ENCODE measurements at regions not wholly inside any gene's neighbourhood (a gene's known extent, or its start where the extent isn't known, plus 50 kb on each side); places are given as distances from the start of the nearest gene placed in this dataset.
"Not testable (repeated sequence)": the region's sequence is repeated elsewhere in the genome, so short reads cannot be mapped to it uniquely, and the experiment has no call there.

GRCh38 chr14:89564989-89565388 lies 148.0 kb upstream of the FOXN3 start:
- DNase-seq, result no peak

- no peak for DNase-seq
Observed at GRCh38 chr14:89564286-89564957, 147.4 kb upstream of the FOXN3 start.

- DNase-seq, result no peak
Observed at GRCh38 chr14:89563471-89563870, 146.4 kb upstream of the FOXN3 start.

GRCh38 chr14:89551955-89552354 lies 134.9 kb upstream of the FOXN3 start:
- no peak for DNase-seq

- no peak for DNase-seq
Observed at GRCh38 chr14:89551432-89551831, 134.4 kb upstream of the FOXN3 start.

- no peak for DNase-seq
Observed at GRCh38 chr14:89550821-89551220, 133.8 kb upstream of the FOXN3 start.

- no peak for DNase-seq
Observed at GRCh38 chr14:89549381-89550125, 132.5 kb upstream of the FOXN3 start.

GRCh38 chr14:89547047-89547446 lies 130.0 kb upstream of the FOXN3 start:
- DNase-seq, result not testable (repeated sequence)

- DNase-seq, result no peak
Observed at GRCh38 chr14:89544636-89545301, 127.7 kb upstream of the FOXN3 start.

- no peak for DNase-seq
Observed at GRCh38 chr14:89543425-89543790, 126.4 kb upstream of the FOXN3 start.

- DNase-seq, result no peak
Observed at GRCh38 chr14:89542786-89543424, 125.9 kb upstream of the FOXN3 start.

GRCh38 chr14:89540830-89541470 lies 123.9 kb upstream of the FOXN3 start:
- DNase-seq, result no peak

- DNase-seq, result no peak
Observed at GRCh38 chr14:89540009-89540829, 123.2 kb upstream of the FOXN3 start.

GRCh38 chr14:89537911-89538310 lies 120.9 kb upstream of the FOXN3 start:
- DNase-seq, result no peak

- DNase-seq, result no peak
Observed at GRCh38 chr14:89534902-89535685, 118.1 kb upstream of the FOXN3 start.

- DNase-seq, result no peak
Observed at GRCh38 chr14:89533766-89534165, 116.7 kb upstream of the FOXN3 start.

GRCh38 chr14:89533136-89533535 lies 116.1 kb upstream of the FOXN3 start:
- no peak for DNase-seq

- DNase-seq, result no peak
Observed at GRCh38 chr14:89531661-89532335, 114.8 kb upstream of the FOXN3 start.

- no peak for DNase-seq
Observed at GRCh38 chr14:89524990-89525667, 108.1 kb upstream of the FOXN3 start.

GRCh38 chr14:89524412-89524811 lies 107.4 kb upstream of the FOXN3 start:
- DNase-seq, result no peak
